ENCODE measurements at regions not wholly inside any gene's neighbourhood (a gene's known extent, or its start where the extent isn't known, plus 50 kb on each side); places are given as distances from the start of the nearest gene placed in this dataset.
A peak's percentile ranks its signal among the peaks of the same experiment; 100 is the strongest.

DNA sequence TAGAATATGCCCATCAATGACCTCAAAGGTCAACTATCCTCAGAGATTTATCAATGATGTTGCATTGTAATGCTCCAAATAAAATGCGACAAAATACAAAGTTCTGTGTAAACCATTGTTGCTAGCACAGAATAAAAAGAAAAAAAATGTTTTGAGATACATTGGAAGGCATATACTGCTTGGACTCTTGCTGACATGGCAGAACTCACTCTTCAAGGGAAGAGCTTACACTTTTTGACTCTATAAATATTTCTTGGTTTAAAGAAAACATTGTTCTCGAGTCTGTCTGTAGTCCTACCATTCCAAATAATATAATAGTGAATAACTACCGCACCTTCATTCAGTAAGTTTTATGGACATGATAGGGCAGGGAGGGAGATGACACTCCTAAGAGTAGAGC, 178.7 kb upstream of the RSPO3 start:
- TF ChIP-seq, protein P1, sequence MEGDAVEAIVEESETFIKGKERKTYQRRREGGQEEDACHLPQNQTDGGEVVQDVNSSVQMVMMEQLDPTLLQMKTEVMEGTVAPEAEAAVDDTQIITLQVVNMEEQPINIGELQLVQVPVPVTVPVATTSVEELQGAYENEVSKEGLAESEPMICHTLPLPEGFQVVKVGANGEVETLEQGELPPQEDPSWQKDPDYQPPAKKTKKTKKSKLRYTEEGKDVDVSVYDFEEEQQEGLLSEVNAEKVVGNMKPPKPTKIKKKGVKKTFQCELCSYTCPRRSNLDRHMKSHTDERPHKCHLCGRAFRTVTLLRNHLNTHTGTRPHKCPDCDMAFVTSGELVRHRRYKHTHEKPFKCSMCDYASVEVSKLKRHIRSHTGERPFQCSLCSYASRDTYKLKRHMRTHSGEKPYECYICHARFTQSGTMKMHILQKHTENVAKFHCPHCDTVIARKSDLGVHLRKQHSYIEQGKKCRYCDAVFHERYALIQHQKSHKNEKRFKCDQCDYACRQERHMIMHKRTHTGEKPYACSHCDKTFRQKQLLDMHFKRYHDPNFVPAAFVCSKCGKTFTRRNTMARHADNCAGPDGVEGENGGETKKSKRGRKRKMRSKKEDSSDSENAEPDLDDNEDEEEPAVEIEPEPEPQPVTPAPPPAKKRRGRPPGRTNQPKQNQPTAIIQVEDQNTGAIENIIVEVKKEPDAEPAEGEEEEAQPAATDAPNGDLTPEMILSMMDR (conservative IDR thresholded peaks at IDR 0.05; ENCODE audit: control insufficient read depth, insufficient read depth, low read depth, low read length), result no peak
- no peak overlapping the region for H3K4me3 ChIP-seq (ENCODE audit: control insufficient read depth, low read depth, low read length)
- no peak for DNase-seq (ENCODE audit: low read depth)

DNA sequence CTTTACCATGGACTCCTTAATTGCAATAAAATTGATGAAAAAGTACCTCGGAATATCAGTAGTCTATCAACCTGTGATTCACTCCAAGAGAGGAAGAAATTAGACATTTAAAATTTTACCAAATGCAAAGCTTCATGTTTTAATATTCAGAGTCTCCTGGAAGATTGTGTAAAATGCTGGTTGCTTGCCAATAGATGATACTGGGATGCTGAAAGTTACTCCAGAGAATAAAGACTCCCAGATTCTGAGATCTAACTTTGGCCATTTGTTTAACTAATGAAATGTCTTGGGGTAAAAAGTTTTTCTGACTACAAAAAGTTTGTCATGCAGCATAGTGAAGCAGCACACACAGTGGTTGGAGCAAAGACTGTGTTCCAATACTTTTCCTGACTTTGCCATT, 176.7 kb upstream of the RSPO3 start:
- DNase-seq (ENCODE audit: low read depth), result no peak
- TF ChIP-seq, protein P1 (conservative IDR thresholded peaks at IDR 0.05; ENCODE audit: control insufficient read depth, insufficient read depth, low read depth, low read length), result no peak
- H3K4me3 ChIP-seq (ENCODE audit: control insufficient read depth, low read depth, low read length), result no peak overlapping the region

DNA sequence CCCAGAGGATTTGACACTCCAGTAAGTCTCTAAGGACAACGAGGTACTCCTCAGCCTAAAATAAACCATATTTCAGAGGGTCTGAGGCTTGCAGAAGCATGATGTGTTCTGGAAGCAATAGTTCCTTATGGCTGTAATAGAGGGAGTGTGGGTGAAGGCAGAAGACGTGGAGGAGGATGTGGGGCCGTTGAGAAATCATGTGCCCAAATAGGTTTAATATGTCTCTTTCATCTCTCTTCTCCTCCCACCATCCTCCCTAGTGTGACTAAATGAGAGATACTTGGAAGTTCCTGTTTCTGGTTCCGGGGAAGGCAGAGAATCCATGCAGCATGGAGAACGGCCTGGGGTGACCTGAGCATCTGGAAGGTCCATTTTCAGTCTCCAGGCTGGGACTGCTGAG, 174.0 kb upstream of the RSPO3 start:
- TF ChIP-seq, protein P1 (conservative IDR thresholded peaks at IDR 0.05; ENCODE audit: control insufficient read depth, insufficient read depth, low read depth, low read length), result no peak
- H3K4me3 ChIP-seq (ENCODE audit: control insufficient read depth, low read depth, low read length), result no peak overlapping the region
- DNase-seq (ENCODE audit: low read depth), result peak; percentile 11

DNA sequence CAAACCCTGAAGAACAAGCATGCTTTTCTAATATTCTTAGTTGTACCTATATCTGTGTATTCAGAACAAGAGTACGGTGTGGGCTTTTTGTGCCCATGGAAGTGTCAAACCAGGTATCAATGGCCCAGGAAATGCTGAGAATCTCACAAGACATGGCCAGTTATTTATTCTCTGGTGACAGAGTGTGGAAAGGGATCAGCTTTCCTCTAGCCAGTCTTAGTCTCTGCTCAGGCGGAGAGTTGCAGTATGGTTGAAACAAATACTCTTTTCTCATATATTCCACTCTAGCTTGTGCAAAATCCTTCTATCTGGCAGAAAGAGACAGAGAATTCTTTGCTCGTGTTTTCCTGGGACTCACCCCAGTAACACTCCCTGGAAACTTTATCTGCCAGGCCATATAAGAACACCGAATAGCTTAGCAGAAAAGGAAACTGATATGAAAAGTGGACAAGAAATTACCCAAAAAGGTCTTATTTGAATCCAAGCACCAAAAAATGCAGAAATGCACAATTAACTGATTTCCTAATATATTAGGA, 173.3 kb upstream of the RSPO3 start:
- TF ChIP-seq, protein P1 (conservative IDR thresholded peaks at IDR 0.05; ENCODE audit: control insufficient read depth, insufficient read depth, low read depth, low read length), result no peak
- no peak overlapping the region for H3K4me3 ChIP-seq (ENCODE audit: control insufficient read depth, low read depth, low read length)
- no peak for DNase-seq (ENCODE audit: low read depth)

DNA sequence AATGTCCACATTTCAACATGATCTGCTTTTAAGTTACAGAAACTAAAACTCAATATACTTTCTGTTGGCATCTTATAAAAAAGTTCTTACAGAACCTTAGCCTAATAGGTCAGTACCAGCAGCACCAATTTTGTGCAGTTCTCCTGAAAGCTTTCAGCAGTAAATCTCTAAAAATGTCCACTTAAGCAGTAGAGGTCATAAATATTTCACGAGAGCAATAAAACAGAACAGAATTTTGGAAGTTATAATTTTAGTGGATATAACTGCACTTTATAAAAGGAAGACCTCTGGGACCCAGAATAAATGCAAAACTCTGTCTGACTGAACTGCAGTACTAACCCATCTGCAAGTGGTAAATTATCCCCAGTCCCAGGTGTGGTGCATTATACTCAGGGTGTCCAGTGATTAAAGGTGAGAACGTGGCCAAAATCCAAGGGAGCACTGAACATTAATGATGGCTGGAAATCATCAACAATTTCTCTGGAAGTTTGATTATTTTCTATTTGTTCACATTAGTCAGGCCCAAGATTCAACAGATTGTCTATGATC, 172.6 kb upstream of the RSPO3 start:
- DNase-seq (ENCODE audit: low read depth), result no peak
- TF ChIP-seq, protein P1 (conservative IDR thresholded peaks at IDR 0.05; ENCODE audit: control insufficient read depth, insufficient read depth, low read depth, low read length), result no peak
- no peak overlapping the region for H3K4me3 ChIP-seq (ENCODE audit: control insufficient read depth, low read depth, low read length)

DNA sequence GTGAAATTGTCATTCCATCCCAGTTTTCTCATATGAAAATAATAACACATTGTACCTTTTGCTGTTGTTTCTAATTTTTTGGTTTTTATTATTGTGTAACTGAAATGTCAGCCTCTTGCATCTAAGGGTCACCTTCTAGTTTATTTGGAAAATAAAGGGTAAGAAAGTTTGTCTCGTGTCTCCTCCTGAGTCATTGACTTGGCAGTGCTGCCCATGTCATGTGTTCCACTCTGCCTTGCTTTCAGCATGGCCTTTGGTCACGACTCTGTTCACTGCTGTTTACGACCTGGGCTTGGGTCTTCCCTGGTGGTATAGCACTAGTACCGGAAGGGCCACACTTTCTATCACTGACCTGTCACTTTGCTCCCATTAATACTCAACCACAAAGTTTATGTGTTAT, 171.4 kb upstream of the RSPO3 start:
- H3K4me3 ChIP-seq (ENCODE audit: control insufficient read depth, low read depth, low read length), result no peak overlapping the region
- TF ChIP-seq, protein P1 (conservative IDR thresholded peaks at IDR 0.05; ENCODE audit: control insufficient read depth, insufficient read depth, low read depth, low read length), result no peak
- DNase-seq (ENCODE audit: low read depth), result peak; percentile 50

DNA sequence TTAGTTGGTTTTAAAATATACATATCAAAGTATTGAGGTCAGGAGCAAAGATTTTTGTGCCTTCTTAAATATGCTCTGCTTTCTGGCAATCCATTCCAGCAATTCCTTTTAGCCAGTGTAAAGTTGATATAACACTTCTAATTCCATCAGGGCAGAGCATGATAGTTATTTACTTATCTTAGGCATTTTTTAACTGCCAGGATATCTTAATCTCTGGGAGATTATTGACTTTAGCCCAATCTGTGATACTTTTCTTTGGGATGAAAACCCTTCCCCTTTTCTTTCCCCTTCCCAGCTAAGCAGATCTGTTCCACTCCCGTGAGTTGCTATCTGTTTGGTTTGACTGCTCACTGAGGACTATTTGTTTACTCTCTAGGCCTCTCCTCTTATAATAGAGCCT, 168.7 kb upstream of the RSPO3 start:
- TF ChIP-seq, protein P1 (conservative IDR thresholded peaks at IDR 0.05; ENCODE audit: control insufficient read depth, insufficient read depth, low read depth, low read length), result no peak
- no peak overlapping the region for H3K4me3 ChIP-seq (ENCODE audit: control insufficient read depth, low read depth, low read length)
- no peak for DNase-seq (ENCODE audit: low read depth)

Data from fibroblast of mammary gland (primary cell).